ENCODE measurements at regions not wholly inside any gene's neighbourhood (a gene's known extent, or its start where the extent isn't known, plus 50 kb on each side); places are given as distances from the start of the nearest gene placed in this dataset.
A peak's percentile ranks its signal among the peaks of the same experiment; 100 is the strongest.

GRCh38 chr10:63901228-63901627, 380.0 kb downstream of the REEP3 start:
- DNase-seq (ENCODE audit: low read depth in 2 of 2), result no peak
- TF ChIP-seq, protein P1, sequence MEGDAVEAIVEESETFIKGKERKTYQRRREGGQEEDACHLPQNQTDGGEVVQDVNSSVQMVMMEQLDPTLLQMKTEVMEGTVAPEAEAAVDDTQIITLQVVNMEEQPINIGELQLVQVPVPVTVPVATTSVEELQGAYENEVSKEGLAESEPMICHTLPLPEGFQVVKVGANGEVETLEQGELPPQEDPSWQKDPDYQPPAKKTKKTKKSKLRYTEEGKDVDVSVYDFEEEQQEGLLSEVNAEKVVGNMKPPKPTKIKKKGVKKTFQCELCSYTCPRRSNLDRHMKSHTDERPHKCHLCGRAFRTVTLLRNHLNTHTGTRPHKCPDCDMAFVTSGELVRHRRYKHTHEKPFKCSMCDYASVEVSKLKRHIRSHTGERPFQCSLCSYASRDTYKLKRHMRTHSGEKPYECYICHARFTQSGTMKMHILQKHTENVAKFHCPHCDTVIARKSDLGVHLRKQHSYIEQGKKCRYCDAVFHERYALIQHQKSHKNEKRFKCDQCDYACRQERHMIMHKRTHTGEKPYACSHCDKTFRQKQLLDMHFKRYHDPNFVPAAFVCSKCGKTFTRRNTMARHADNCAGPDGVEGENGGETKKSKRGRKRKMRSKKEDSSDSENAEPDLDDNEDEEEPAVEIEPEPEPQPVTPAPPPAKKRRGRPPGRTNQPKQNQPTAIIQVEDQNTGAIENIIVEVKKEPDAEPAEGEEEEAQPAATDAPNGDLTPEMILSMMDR (IDR thresholded peaks at IDR 0.05; ENCODE audit: low read depth, low read length), result peak; percentile 25
- H3K4me3 ChIP-seq (replicated peaks in 1 of 2; ENCODE audit: low read depth in 2 of 2, low read length in 2 of 2), result no peak overlapping the region

GRCh38 chr10:63901881-63902280, 380.7 kb downstream of the REEP3 start:
- no peak overlapping the region for H3K4me3 ChIP-seq (replicated peaks in 1 of 2; ENCODE audit: low read depth in 2 of 2, low read length in 2 of 2)
- TF ChIP-seq, protein P1 (IDR thresholded peaks at IDR 0.05; ENCODE audit: low read depth, low read length), result no peak
- peak in 1 of 2 donors; percentile 19 for DNase-seq (ENCODE audit: low read depth in 2 of 2)

GRCh38 chr10:63910806-63911205, 389.6 kb downstream of the REEP3 start:
- no peak for DNase-seq (ENCODE audit: low read depth in 2 of 2)
- TF ChIP-seq, protein P1 (IDR thresholded peaks at IDR 0.05; ENCODE audit: low read depth, low read length), result no peak
- H3K4me3 ChIP-seq (replicated peaks in 1 of 2; ENCODE audit: low read depth in 2 of 2, low read length in 2 of 2), result no peak overlapping the region

DNA sequence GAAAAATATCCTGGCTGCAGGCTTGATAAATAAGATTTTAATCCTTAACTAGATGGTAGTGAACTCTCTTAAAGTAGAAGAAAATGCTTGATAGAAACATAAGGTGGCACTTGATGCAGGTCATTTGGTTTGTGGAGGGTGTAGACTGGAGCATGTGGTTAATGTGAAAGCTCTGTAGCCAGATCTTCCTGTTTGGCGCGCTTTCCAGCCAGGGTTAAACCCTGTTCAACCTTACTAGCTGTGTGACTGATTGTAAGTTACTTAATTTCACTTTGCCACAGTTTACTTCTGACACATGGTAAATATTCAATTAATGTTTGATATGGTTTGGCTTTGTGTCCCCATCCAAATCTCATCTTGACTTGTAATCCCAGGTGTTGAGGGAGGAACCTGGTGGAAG, 394.0 kb downstream of the REEP3 start:
- H3K4me3 ChIP-seq (replicated peaks in 1 of 2; ENCODE audit: low read depth in 2 of 2, low read length in 2 of 2), result no peak overlapping the region
- DNase-seq (ENCODE audit: low read depth in 2 of 2), result no peak
- TF ChIP-seq, protein P1 (IDR thresholded peaks at IDR 0.05; ENCODE audit: low read depth, low read length), result no peak

GRCh38 chr10:63917363-63917762, 396.2 kb downstream of the REEP3 start:
- H3K4me3 ChIP-seq (replicated peaks in 1 of 2; ENCODE audit: low read depth in 2 of 2, low read length in 2 of 2), result no peak overlapping the region
- DNase-seq (ENCODE audit: low read depth in 2 of 2), result no peak
- TF ChIP-seq, protein P1 (IDR thresholded peaks at IDR 0.05; ENCODE audit: low read depth, low read length), result no peak

DNA sequence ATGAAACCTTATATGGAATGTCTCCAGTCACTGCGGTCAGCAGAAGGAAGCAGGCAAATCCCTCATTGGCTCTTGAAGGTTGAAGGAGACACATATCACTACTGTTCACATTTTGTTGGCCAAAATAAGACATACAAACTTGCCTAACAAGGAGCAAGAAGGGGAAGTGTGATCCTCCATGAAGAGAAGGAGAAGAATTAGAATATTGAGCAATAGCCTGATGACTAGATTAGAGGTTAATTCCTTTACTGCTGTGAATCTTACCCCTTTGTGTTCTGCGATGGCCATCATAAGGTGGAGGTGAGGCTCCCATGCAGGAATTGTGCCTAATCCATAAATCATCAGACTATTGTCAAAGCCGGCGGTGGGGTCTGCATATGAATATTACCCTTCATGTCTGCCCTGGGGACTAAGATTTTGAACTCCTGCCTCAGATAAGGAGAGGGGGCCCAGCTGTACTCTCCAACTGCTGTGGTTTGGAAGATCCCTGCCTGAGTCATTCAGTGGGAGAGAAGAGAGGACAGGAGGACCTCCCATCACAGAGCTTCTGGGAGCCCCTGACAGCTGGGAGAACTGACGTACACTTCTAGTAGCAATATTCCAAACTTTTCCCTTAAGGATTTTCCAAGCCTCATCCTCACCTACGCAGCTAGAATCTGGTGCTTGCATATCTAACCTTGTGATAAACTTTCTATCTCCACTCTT, 398.5 kb downstream of the REEP3 start:
- no peak for DNase-seq (ENCODE audit: low read depth in 2 of 2)
- TF ChIP-seq, protein P1 (IDR thresholded peaks at IDR 0.05; ENCODE audit: low read depth, low read length), result no peak
- no peak overlapping the region for H3K4me3 ChIP-seq (replicated peaks in 1 of 2; ENCODE audit: low read depth in 2 of 2, low read length in 2 of 2)

GRCh38 chr10:63920926-63921325, 399.7 kb downstream of the REEP3 start:
- no peak for DNase-seq (ENCODE audit: low read depth in 2 of 2)
- no peak overlapping the region for H3K4me3 ChIP-seq (replicated peaks in 1 of 2; ENCODE audit: low read depth in 2 of 2, low read length in 2 of 2)
- TF ChIP-seq, protein P1 (IDR thresholded peaks at IDR 0.05; ENCODE audit: low read depth, low read length), result no peak
